ENCODE measurements at regions not wholly inside any gene's neighbourhood (a gene's known extent, or its start where the extent isn't known, plus 50 kb on each side); places are given as distances from the start of the nearest gene placed in this dataset.

- Mint-ChIP-seq H3K27me3 (ENCODE audit: insufficient read depth, unreplicated experiment) (peaks cover 16% of the 10 kb centered on the region), H3K9me3 (ENCODE audit: unreplicated experiment) (no peaks in the 10 kb centered on the region), H3K4me3 (ENCODE audit: unreplicated experiment) (no peak overlapping the region), H3K4me1 (ENCODE audit: insufficient read depth, unreplicated experiment) (no peaks in the 10 kb centered on the region), H3K36me3 (ENCODE audit: insufficient read depth, unreplicated experiment) (no peaks in the 10 kb centered on the region), H3K27ac (ENCODE audit: low read depth, unreplicated experiment) (no peak overlapping the region)
- TF ChIP-seq CTCF (IDR thresholded peaks at IDR 0.05; ENCODE audit: unreplicated experiment): no peak
- DNase-seq (ENCODE audit: unreplicated experiment): no peak
- intact Hi-C loops (cut with micrococcal nuclease): no loop called here
- ChIA-PET CTCF (interaction anchor here (0.6 to 1.1 kb wide), 3 partner anchors 14 to 234 kb away, joined by 3 read pairs; no protein-coding TSS in a partner anchor), POLR2A (no interaction called here)
- BruUV-seq (replicated peaks): no TSS peak
Observed at GRCh38 chr11:79648766-79649520, 208.1 kb upstream of the TENM4 start.

- Mint-ChIP-seq H3K36me3 (ENCODE audit: insufficient read depth, unreplicated experiment) (no peaks in the 10 kb centered on the region), H3K27ac (ENCODE audit: low read depth, unreplicated experiment) (no peak overlapping the region), H3K4me3 (ENCODE audit: unreplicated experiment) (no peak overlapping the region), H3K27me3 (ENCODE audit: insufficient read depth, unreplicated experiment) (no peaks in the 10 kb centered on the region), H3K4me1 (ENCODE audit: insufficient read depth, unreplicated experiment) (no peaks in the 10 kb centered on the region), H3K9me3 (ENCODE audit: unreplicated experiment) (no peaks in the 10 kb centered on the region)
- TF ChIP-seq CTCF (IDR thresholded peaks at IDR 0.05; ENCODE audit: unreplicated experiment): no peak
- intact Hi-C loops (cut with micrococcal nuclease): no loop called here
- no peak for DNase-seq (ENCODE audit: unreplicated experiment)
- POLR2A ChIA-PET: no interaction called here
- no TSS peak for BruUV-seq (replicated peaks)
- CTCF ChIA-PET: no interaction called here
Observed at GRCh38 chr11:79637219-79637618, 196.4 kb upstream of the TENM4 start.

- no peak for TF ChIP-seq CTCF (IDR thresholded peaks at IDR 0.05; ENCODE audit: unreplicated experiment)
- Mint-ChIP-seq H3K4me1 (ENCODE audit: insufficient read depth, unreplicated experiment) (no peaks in the 10 kb centered on the region), H3K4me3 (ENCODE audit: unreplicated experiment) (no peak overlapping the region), H3K27me3 (ENCODE audit: insufficient read depth, unreplicated experiment) (no peaks in the 10 kb centered on the region), H3K36me3 (ENCODE audit: insufficient read depth, unreplicated experiment) (no peaks in the 10 kb centered on the region), H3K9me3 (ENCODE audit: unreplicated experiment) (no peaks in the 10 kb centered on the region), H3K27ac (ENCODE audit: low read depth, unreplicated experiment) (no peak overlapping the region)
- ChIA-PET POLR2A (interaction anchor here (0.7 to 0.8 kb wide), 2 partner anchors 9 to 177 kb away, joined by 3 to 5 read pairs; no protein-coding TSS in a partner anchor), CTCF (interaction anchor here (0.5 to 0.7 kb wide), 2 partner anchors 1601 to 1620 kb away, joined by 4 read pairs; no protein-coding TSS in a partner anchor)
- BruUV-seq (replicated peaks): no TSS peak
- no peak for DNase-seq (ENCODE audit: unreplicated experiment)
- intact Hi-C loops (cut with micrococcal nuclease): no loop called here
Observed at GRCh38 chr11:79634905-79635304, 194.1 kb upstream of the TENM4 start.

GRCh38 chr11:79627281-79627680 lies 186.5 kb upstream of the TENM4 start:
- no peak overlapping the region for H3K4me3 Mint-ChIP-seq (ENCODE audit: unreplicated experiment)
- H3K27me3 Mint-ChIP-seq (ENCODE audit: insufficient read depth, unreplicated experiment): no peaks in the 10 kb centered on the region
- H3K27ac Mint-ChIP-seq (ENCODE audit: low read depth, unreplicated experiment): no peak overlapping the region
- ChIA-PET POLR2A (interaction anchor here (0.7 to 0.9 kb wide), 2 partner anchors 15 to 68 kb away, joined by 3 to 4 read pairs; no protein-coding TSS in a partner anchor), CTCF (interaction anchor here (0.8 kb wide), 1 partner anchor 30 kb away, joined by 6 read pairs; no protein-coding TSS in a partner anchor)
- H3K4me1 Mint-ChIP-seq (ENCODE audit: insufficient read depth, unreplicated experiment): no peaks in the 10 kb centered on the region
- BruUV-seq (replicated peaks): no TSS peak
- no peaks in the 10 kb centered on the region for H3K9me3 Mint-ChIP-seq (ENCODE audit: unreplicated experiment)
- intact Hi-C loops (cut with micrococcal nuclease): no loop called here
- TF ChIP-seq CTCF (IDR thresholded peaks at IDR 0.05; ENCODE audit: unreplicated experiment): no peak
- no peaks in the 10 kb centered on the region for H3K36me3 Mint-ChIP-seq (ENCODE audit: insufficient read depth, unreplicated experiment)
- no peak for DNase-seq (ENCODE audit: unreplicated experiment)

Data from MCF 10A (cell line).